ENCODE measurements at regions not wholly inside any gene's neighbourhood (a gene's known extent, or its start where the extent isn't known, plus 50 kb on each side); places are given as distances from the start of the nearest gene placed in this dataset.

DNA sequence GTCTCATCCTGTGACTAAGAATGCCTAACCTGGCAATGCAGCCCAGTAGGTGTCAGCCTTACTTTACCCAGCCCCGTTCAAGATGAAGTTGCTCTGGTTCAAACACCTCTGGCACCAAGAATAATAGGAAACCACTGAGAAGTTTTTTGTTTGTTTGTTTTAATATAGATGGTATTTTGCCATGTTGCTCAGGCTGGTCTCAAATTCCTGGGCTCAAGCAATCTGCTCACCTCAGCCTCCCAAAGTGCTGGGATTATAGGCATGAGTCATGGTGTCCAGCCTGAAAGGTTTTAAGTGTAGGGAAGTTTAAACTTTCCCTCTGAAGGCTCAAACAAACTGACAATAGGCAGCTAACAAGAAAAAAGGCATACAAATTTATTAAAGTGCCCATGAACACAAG lies 51.2 kb upstream of the ABCC4 start:
- no peak for DNase-seq (ENCODE audit: low read depth in 3 of 3, low spot score in 1 of 3)

- no peak for DNase-seq (ENCODE audit: low read depth in 3 of 3, low spot score in 1 of 3)
Measured at GRCh38 chr13:95354156-95354555, 52.9 kb upstream of the ABCC4 start.

GRCh38 chr13:95354680-95355487 lies 53.6 kb upstream of the ABCC4 start:
- no peak for DNase-seq (ENCODE audit: low read depth in 3 of 3, low spot score in 1 of 3)

GRCh38 chr13:95355494-95355893 lies 54.2 kb upstream of the ABCC4 start:
- no peak for DNase-seq (ENCODE audit: low read depth in 3 of 3, low spot score in 1 of 3)

DNA sequence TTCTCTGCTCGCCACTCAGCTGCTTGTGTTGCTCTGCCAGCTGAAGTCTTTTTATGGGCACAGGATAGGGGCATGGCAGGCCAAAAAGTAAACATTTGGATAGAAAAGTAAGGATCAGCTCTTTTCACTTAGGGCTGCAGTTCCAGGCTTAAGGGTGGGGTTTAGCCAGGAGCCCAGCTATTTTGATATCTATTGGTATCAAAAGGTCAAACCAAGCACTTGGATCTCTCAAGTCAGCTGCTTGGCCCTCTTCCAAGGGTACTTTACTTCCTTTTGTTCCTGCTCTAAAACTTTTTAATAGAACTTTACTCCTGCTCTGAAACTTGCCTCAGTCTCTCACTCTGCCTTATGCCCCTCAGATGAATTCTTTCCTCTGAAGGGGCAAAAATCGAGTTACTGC lies 55.7 kb upstream of the ABCC4 start:
- no peak for DNase-seq (ENCODE audit: low read depth in 3 of 3, low spot score in 1 of 3)

DNA sequence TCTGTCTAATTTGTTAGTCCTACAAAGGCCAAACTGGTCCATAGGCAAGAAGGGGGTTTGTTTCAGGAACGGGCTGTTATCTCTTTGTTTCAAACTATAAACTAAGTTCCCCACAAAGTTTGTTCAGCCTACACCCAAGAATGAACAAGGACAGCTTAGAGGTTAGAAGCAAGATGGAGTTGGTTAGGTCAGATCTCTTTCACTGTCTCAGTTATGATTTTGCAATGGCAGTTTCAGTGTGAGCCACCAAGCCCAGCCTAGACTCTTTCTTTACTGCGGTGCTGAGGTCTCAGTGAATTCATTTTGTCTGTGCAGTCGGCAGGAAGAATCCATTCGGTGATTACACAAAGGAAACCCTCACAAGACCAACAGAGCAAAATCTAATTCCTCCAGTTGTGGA lies 56.6 kb upstream of the ABCC4 start:
- DNase-seq (ENCODE audit: low read depth in 3 of 3, low spot score in 1 of 3), result no peak

DNA sequence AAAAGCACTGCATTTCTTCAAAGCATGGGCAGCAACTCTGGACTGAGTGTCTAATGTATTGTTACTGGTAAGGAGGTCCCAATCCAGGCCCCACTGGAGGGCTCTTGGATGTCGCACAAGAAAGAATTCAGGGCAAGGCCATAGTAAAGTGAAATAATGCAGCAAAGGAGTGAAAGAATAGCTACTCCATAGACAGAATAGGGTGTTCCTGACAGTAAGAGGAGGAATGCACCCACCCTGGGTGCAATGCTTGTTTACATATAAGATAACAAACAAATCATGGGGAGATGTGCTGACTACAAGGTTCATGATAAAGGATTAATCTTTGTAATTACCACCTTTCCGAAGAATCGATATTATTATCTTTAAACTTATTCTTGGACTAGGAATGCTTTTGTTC lies 58.8 kb upstream of the ABCC4 start:
- DNase-seq (ENCODE audit: low read depth in 3 of 3, low spot score in 1 of 3), result no peak

- no peak for DNase-seq (ENCODE audit: low read depth in 3 of 3, low spot score in 1 of 3)
Measured at GRCh38 chr13:95360464-95361097, 59.3 kb upstream of the ABCC4 start.

DNA sequence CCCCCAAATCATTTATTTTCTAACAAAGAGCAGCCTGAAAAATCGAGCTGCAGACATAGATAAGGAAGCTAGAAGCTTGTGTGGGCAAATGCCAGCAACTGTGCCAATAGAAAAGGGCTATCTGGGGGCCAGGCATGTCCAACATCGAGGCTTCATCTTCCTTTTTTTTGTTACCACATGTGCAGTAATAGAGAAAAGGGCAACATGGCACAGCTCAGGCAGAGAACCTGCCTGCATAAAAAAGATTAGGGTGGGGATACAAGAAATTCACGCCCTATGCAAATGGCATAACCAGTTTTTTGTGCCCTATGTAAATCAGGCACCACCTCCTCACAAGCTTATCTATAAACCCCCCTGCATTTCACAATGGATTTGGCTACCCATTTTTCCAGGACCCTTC lies 60.4 kb upstream of the ABCC4 start:
- DNase-seq (ENCODE audit: low read depth in 3 of 3, low spot score in 1 of 3), result no peak

DNA sequence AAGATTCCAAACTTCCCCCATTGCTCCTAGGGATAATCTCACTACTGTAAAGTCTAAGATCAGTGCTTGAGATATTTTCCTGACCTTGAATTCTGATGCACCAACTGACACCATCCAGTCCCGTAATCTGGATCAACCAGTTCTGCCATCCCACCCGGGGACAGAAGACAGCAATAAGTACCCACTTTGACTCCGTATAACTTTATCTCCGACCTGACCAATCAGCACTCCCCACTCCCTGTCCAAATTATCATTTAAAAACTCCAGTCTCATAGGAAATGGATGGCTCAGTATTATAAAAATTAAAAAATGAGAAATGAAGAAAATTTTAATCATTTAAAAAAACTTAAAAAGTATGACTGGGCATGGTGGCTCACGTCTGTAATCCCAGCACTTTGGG lies 61.4 kb upstream of the ABCC4 start:
- DNase-seq (ENCODE audit: low read depth in 3 of 3, low spot score in 1 of 3), result no peak

- DNase-seq (ENCODE audit: low read depth in 3 of 3, low spot score in 1 of 3), result no peak
Measured at GRCh38 chr13:95367309-95367843, 66.1 kb upstream of the ABCC4 start.

DNA sequence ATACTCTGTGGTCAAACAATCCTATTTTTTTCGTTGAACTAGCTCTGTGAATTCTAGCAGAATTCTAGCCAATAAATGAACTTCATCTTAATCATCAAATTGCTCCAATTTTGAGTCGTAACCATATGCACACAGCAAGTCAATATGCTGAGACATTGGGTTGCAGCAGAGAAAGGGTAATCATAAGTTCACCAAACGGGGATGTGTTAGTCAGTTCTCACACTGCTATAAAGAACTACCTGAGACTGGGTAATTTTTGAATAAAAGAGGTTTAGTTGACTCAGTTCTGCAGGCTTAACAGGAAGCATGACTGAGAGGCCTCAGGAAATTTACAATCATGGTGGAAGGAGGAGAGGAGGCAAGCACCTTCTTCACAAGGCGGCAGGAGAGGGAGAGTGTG lies 67.7 kb upstream of the ABCC4 start:
- no peak for DNase-seq (ENCODE audit: low read depth in 3 of 3, low spot score in 1 of 3)

DNA sequence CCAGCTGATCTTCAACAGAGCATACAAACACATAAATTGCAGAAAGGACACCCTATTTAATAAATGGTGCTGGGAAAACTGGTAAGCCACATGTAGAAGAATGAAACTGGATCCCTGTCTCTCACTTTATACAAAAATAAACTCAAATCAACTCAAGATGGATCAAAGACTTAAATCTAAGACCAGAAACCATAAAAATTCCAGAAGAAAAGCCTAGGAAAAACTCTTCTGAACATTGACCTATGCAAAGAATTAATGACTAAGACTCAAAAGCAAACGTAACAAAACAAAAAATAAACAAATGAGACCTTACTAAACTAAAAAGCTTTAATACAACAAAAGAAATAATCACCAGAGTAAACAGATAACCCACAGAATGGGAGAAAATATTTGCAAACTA lies 74.5 kb upstream of the ABCC4 start:
- no peak for DNase-seq (ENCODE audit: low read depth in 3 of 3, low spot score in 1 of 3)

DNA sequence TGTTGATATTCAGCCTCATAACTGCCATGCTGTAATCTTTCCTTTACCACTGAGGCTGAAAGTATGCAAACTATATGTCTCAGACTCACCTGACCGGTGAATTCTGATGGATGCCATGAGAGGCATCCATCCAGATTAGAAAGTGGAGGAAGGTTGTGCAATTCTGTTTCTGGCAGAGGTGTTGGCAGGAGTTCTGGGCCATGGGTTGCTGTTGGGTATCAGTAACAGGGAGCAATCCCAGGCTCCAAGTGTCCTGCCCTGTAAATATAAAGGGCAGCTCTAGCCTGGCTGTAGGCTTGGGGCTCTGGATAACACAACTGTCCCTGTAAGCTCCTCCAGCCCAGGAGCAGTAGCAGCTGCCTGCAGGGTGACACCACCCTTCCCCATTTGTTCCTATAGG lies 77.4 kb upstream of the ABCC4 start:
- DNase-seq (ENCODE audit: low read depth in 3 of 3, low spot score in 1 of 3), result no peak

GRCh38 chr13:95380468-95381211 lies 79.4 kb upstream of the ABCC4 start:
- DNase-seq (ENCODE audit: low read depth in 3 of 3, low spot score in 1 of 3), result peak; percentile 9 to 46 (median 34)

DNA sequence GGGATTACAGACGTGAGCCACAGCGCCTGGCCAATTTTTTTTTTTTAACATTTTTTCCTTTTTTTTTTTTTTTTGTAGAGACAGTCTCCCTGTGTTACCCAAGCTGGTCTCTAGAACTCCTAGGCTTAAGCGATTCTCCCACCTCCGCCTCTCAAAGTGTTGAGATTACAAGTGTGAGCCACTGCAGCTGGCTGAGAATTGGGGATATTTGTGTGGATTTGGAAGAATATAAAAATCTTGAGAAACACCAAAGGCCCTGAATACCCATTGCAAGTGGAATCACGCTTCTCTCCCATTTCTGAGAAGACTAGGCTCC lies 79.9 kb upstream of the ABCC4 start:
- DNase-seq (ENCODE audit: low read depth in 3 of 3, low spot score in 1 of 3), result no peak

GRCh38 chr13:95382411-95382810 lies 81.2 kb upstream of the ABCC4 start:
- no peak for DNase-seq (ENCODE audit: low read depth in 3 of 3, low spot score in 1 of 3)

DNA sequence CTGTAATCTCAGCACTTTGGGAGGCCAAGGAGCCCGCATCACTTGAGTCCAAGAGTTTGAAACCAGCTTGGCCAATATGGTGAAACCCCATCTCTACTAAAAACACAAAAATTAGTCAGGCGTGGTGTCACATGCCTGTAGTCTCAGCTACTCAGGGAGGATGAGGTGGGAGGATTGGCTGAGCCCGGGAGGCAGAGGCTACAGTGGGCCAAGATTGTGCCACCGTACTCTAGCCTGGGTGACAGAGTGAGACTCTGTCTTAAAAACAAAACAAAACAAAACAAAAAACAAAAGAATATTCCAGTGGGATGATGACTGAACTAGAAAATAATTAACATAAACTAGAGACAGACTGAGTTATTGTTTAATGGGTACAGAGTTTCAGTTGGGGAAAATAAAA lies 81.7 kb upstream of the ABCC4 start:
- no peak for DNase-seq (ENCODE audit: low read depth in 3 of 3, low spot score in 1 of 3)

DNA sequence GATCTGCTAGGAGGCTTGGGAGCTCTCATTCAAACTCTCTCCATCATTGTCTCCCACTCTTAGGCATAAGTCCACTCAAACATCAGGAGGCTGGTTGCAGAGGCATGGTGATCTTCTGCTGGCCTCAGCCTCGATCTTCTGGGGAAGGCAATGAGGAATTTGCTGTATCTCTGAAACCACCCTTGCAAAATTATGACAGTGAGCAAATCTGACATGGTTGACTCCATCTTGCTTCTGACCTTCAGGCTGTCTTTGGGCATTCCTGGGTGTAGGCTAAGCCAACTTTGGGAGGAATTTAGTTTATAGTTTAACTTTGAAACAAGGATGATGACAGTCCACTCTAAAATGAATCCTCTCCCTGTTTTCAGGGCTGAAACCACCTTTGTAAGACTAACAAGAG lies 84.1 kb upstream of the ABCC4 start:
- no peak for DNase-seq (ENCODE audit: low read depth in 3 of 3, low spot score in 1 of 3)

- no peak for DNase-seq (ENCODE audit: low read depth in 3 of 3, low spot score in 1 of 3)
Measured at GRCh38 chr13:95385798-95386197, 84.5 kb upstream of the ABCC4 start.

GRCh38 chr13:95386370-95386769 lies 85.1 kb upstream of the ABCC4 start:
- no peak for DNase-seq (ENCODE audit: low read depth in 3 of 3, low spot score in 1 of 3)

DNA sequence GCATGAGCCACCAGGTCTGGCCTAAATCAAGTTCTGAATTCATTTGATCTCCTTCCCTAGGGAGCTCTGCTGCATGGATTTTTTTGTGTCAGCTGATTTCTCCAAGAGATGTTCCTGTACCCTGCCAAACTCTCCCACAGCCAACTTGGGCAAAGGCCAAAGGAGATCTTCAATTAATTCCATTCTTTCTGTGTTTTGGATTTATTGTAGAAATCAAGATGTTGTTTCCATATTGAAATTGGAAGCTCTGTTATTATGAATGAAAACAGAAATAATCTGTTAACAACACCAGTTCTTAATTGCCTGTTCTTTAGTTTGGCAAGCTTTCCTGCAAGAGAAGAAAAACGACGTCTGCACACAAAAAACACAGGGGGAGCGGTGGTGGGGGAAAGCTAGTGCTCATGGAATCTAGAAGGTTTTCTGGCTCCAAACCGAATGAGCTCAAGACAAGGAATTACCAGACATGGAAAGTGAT lies 86.5 kb upstream of the ABCC4 start:
- no peak for DNase-seq (ENCODE audit: low read depth in 3 of 3, low spot score in 1 of 3)

All from stimulated activated CD4-positive, alpha-beta T cell treated with anti-CD3 and anti-CD28 coated beads, TNF-alpha, amount 100 ng/mL, for 1 hour (primary cell).